SK-N-SH (cell line): ENCODE measurements at regions not wholly inside any gene's neighbourhood (a gene's known extent, or its start where the extent isn't known, plus 50 kb on each side); places are given as distances from the start of the nearest gene placed in this dataset.

Source experiments
- CTCF ChIA-PET: fragments of 300-600, 350-600 bp; formaldehyde crosslinking; extraction: SDS; loops from one replicate; lab custom pipeline; 2021; lab: Yijun Ruan, JAX
- POLR2A ChIA-PET: fragments of 350-600 bp; sonication (Branson Sonifier 250); formaldehyde crosslinking; extraction: SDS; loops from one replicate; lab custom pipeline; 2020; ENCODE audit warnings: antibody characterized with exemption, inconsistent platforms; lab: Yijun Ruan, JAX
- DNase-seq: peaks from one replicate; pipeline ENCODE4 v3.0.0; 2012
- H2AFZ ChIP-seq: fragments of 200-600 bp; sonication (generic); 2 replicates; pipeline ENCODE4 v1.8.1; 2016; ENCODE audit warnings: antibody characterized with exemption, mild to moderate bottlenecking, low read depth
- H3F3A ChIP-seq: fragments of 200-600 bp; sonication (generic); replicated peaks from 2 replicates; pipeline ENCODE3; 2016; ENCODE audit warnings: antibody characterized with exemption, mild to moderate bottlenecking; ENCODE audit not compliant: insufficient read depth
- H3K27ac ChIP-seq, 2 experiments: fragments of 200-500 bp in 1 of 2; fragments of 200-600 bp in 1 of 2; sonication (Bioruptor generic) in 1 of 2; sonication (generic), shearing (Covaris generic) in 1 of 2; 2 replicates each; pipeline versions ENCODE4 v1.5.1 to v1.6.1; 2014 to 2016; ENCODE audit warnings: low read depth in 2 of 2, inconsistent platforms in 1 of 2, low read length in 1 of 2, mild to moderate bottlenecking in 1 of 2, mixed read lengths in 1 of 2
- H3K27me3 ChIP-seq: fragments of 200-600 bp; sonication (generic), shearing (Covaris generic); 2 replicates; pipeline ENCODE4 v1.6.1; 2016; ENCODE audit warnings: mixed run types; ENCODE audit not compliant: insufficient read depth
- H3K36me3 ChIP-seq, 2 experiments: fragments of 200-500 bp in 1 of 2; fragments of 200-600 bp in 1 of 2; sonication (Bioruptor generic) in 1 of 2; sonication (generic) in 1 of 2; replicated peaks in 1 of 2; 2 replicates each; pipeline versions ENCODE3 to v1.5.1; 2014 to 2016; ENCODE audit warnings: low read length in 1 of 2, mild to moderate bottlenecking in 1 of 2; ENCODE audit not compliant: insufficient read depth in 2 of 2, control insufficient read depth in 1 of 2
- H3K4me1 ChIP-seq, 2 experiments: fragments of 200-500 bp in 1 of 2; fragments of 200-600 bp in 1 of 2; sonication (Bioruptor generic) in 1 of 2; sonication (generic), shearing (Covaris generic) in 1 of 2; 2 replicates each; pipeline versions ENCODE4 v1.5.1 to v1.6.1; 2014 to 2016; ENCODE audit warnings: low read depth in 1 of 2, low read length in 1 of 2, mixed run types in 1 of 2; ENCODE audit not compliant: insufficient read depth in 2 of 2, control insufficient read depth in 1 of 2
- H3K4me2 ChIP-seq: fragments of 200-600 bp; sonication (generic), shearing (Covaris generic); 2 replicates; pipeline ENCODE4 v1.6.1; 2017; ENCODE audit warnings: mixed run types
- H3K4me3 ChIP-seq, 2 experiments: fragments of 200-500 bp in 1 of 2; fragments of 200-600 bp in 1 of 2; sonication (Bioruptor generic) in 1 of 2; sonication (generic), shearing (Covaris generic) in 1 of 2; 2 replicates each; pipeline versions ENCODE4 v1.5.1 to v1.8.1; 2014 to 2016; ENCODE audit warnings: low read depth in 2 of 2, inconsistent platforms in 1 of 2, low read length in 1 of 2, mild to moderate bottlenecking in 1 of 2, mixed read lengths in 1 of 2, moderate library complexity in 1 of 2
- H3K79me2 ChIP-seq: fragments of 200-600 bp; sonication (generic); 2 replicates; pipeline ENCODE4 v1.8.1; 2017; ENCODE audit warnings: mild to moderate bottlenecking; ENCODE audit not compliant: insufficient read depth
- H3K9ac ChIP-seq: fragments of 200-600 bp; sonication (generic); 2 replicates; pipeline ENCODE4 v1.6.1; 2017; ENCODE audit warnings: mixed run types
- H3K9me2 ChIP-seq: fragments of 200-600 bp; sonication (generic); 2 replicates; pipeline ENCODE4 v1.6.1; 2017; ENCODE audit warnings: mixed run types
- H3K9me3 ChIP-seq: fragments of 200-600 bp; sonication (generic); 2 replicates; pipeline ENCODE4 v1.6.1; 2017; ENCODE audit warnings: mixed run types, mild to moderate bottlenecking, moderate library complexity
- H4K20me1 ChIP-seq: fragments of 200-600 bp; sonication (generic); 2 replicates; pipeline ENCODE4 v1.6.1; 2017; ENCODE audit warnings: mild to moderate bottlenecking, mixed run types; ENCODE audit not compliant: insufficient read depth
- ELF1 ChIP-seq: IDR thresholded peaks from 2 replicates; pipeline ENCODE4 v1.4.0; 2012
- EP300 ChIP-seq, 2 experiments: IDR thresholded peaks; 2 replicates each; pipeline versions ENCODE4 v1.4.0 to v1.6.1; 2012; ENCODE audit warnings: borderline replicate concordance in 1 of 2, low read depth in 1 of 2, low read length in 1 of 2
- EZH2phosphoT487 ChIP-seq: fragments of 200-600 bp; sonication (generic); IDR thresholded peaks from 2 replicates; pipeline ENCODE4 v1.6.1; 2017; ENCODE audit warnings: low read depth, mixed run types, mild to moderate bottlenecking, antibody characterized with exemption, moderate library complexity, borderline replicate concordance
- FOSL2 ChIP-seq: IDR thresholded peaks from 2 replicates; pipeline ENCODE4 v1.4.0; 2012; ENCODE audit warnings: low read depth, mild to moderate bottlenecking, moderate library complexity, borderline replicate concordance
- GABPA ChIP-seq: IDR thresholded peaks from 2 replicates; pipeline ENCODE4 v1.4.0; 2012; ENCODE audit warnings: low read depth, mild to moderate bottlenecking
- GATA2 ChIP-seq: sonication (generic); formaldehyde crosslinking; IDR thresholded peaks from 2 replicates; pipeline ENCODE4 v1.5.0; 2020; ENCODE audit warnings: mild to moderate bottlenecking, missing genetic modification reagents
- IRF3 ChIP-seq: fragments of 150-350 bp; IDR thresholded peaks from 2 replicates; pipeline ENCODE4 v1.6.1; 2016; ENCODE audit warnings: mild to moderate bottlenecking, low read depth, low read length
- JUND ChIP-seq: IDR thresholded peaks from 2 replicates; pipeline ENCODE4 v1.4.0; 2012
- MXI1 ChIP-seq: IDR thresholded peaks from 2 replicates; pipeline ENCODE4 v1.6.1; 2012; ENCODE audit warnings: mild to moderate bottlenecking, low read depth, low read length, improper control_type of control experiment
- PBX3 ChIP-seq: IDR thresholded peaks from 2 replicates; pipeline ENCODE4; 2012
- RAD21 ChIP-seq: IDR thresholded peaks from 2 replicates; pipeline ENCODE4 v1.6.1; 2012; ENCODE audit warnings: mild to moderate bottlenecking, low read length
- RCOR1 ChIP-seq: fragments of 150-350 bp; IDR thresholded peaks from 2 replicates; pipeline ENCODE4 v1.6.1; 2017; ENCODE audit warnings: antibody characterized with exemption, low read length
- RFX5 ChIP-seq: IDR thresholded peaks from 2 replicates; pipeline ENCODE4 v1.6.1; 2012; ENCODE audit warnings: mild to moderate bottlenecking, improper control_type of control experiment, low read length
- SIN3A ChIP-seq: IDR thresholded peaks from 2 replicates; pipeline ENCODE4 v1.6.1; 2012; ENCODE audit warnings: low read depth, mild to moderate bottlenecking, low read length, moderate library complexity, borderline replicate concordance
- SMC3 ChIP-seq: IDR thresholded peaks from 2 replicates; pipeline ENCODE4 v1.6.1; 2012; ENCODE audit warnings: low read depth, low read length, improper control_type of control experiment
- TAF1 ChIP-seq: IDR thresholded peaks from 2 replicates; pipeline ENCODE4 v1.6.1; 2012; ENCODE audit warnings: low read depth, mild to moderate bottlenecking, low read length, moderate library complexity, borderline replicate concordance
- TCF12 ChIP-seq: IDR thresholded peaks from 2 replicates; pipeline ENCODE4 v1.4.0; 2012
- TEAD4 ChIP-seq: IDR thresholded peaks from 2 replicates; pipeline ENCODE4 v1.4.0; 2012; ENCODE audit warnings: mild to moderate bottlenecking, borderline replicate concordance; ENCODE audit not compliant: insufficient read depth
- USF2 ChIP-seq: fragments of 150-350 bp; IDR thresholded peaks from 2 replicates; pipeline ENCODE4 v1.6.1; 2017; ENCODE audit warnings: antibody characterized with exemption, low read length, low read depth, borderline replicate concordance
- YY1 ChIP-seq: IDR thresholded peaks from 2 replicates; pipeline ENCODE4 v1.4.0; 2012; ENCODE audit warnings: low read depth, mild to moderate bottlenecking
- ZBTB33 ChIP-seq: IDR thresholded peaks from 2 replicates; pipeline ENCODE4 v1.4.0; 2012; ENCODE audit warnings: low read depth, borderline replicate concordance
- WGBS: methylation state at CpG from one replicate; pipeline ENCODE4 v1.1.6; 2017; ENCODE audit warnings: low lambda C conversion rate; 5-methylcytosine and 5-hydroxymethylcytosine counted together
- TF ChIP-seq, protein P1 (sequence below): IDR thresholded peaks from 2 replicates; pipeline ENCODE4 v1.4.0; 2012; ENCODE audit warnings: low read depth

GRCh38 chr6:167721291-167721690 lies 105.4 kb upstream of the AFDN start:
- no peaks in the 10 kb centered on the region for H3K9me3 ChIP-seq
- no peak overlapping the region for H3K4me2 ChIP-seq
- no peaks in the 10 kb centered on the region for H4K20me1 ChIP-seq
- no peaks in the 10 kb centered on the region for H3K4me1 ChIP-seq
- H3K9ac ChIP-seq, result no peak overlapping the region
- no peak for TF ChIP-seq TEAD4
- no peak for TF ChIP-seq RAD21
- no peak for TF ChIP-seq IRF3
- no peak for TF ChIP-seq JUND
- no peak for TF ChIP-seq PBX3
- TF ChIP-seq MXI1, result no peak
- no peak for TF ChIP-seq TCF12
- TF ChIP-seq ELF1, result no peak
- TF ChIP-seq EP300 (IDR thresholded peaks at IDR 0.05; ENCODE audit: borderline replicate concordance in 1 of 2, low read depth in 1 of 2, low read length in 1 of 2), result no peak
- TF ChIP-seq YY1, result no peak
- TF ChIP-seq RCOR1, result no peak
- no peak for TF ChIP-seq SMC3
- TF ChIP-seq EZH2phosphoT487, result no peak
- no peak for TF ChIP-seq TAF1
- TF ChIP-seq FOSL2, result no peak
- no peaks in the 10 kb centered on the region for H3K9me2 ChIP-seq
- DNase-seq, result no peak
- WGBS, result 68% methylated on average over 10 of the region's 10 CpGs
- ChIA-PET CTCF (no interaction called here), POLR2A (no interaction called here)
- no peaks in the 10 kb centered on the region for H3F3A ChIP-seq
- no peak overlapping the region for H3K27ac ChIP-seq
- H3K27me3 ChIP-seq, result no peaks in the 10 kb centered on the region
- H3K4me3 ChIP-seq, result no peak overlapping the region
- no peak overlapping the region for H2AFZ ChIP-seq
- H3K36me3 ChIP-seq, result no peaks in the 10 kb centered on the region
- no peaks in the 10 kb centered on the region for H3K79me2 ChIP-seq

DNA sequence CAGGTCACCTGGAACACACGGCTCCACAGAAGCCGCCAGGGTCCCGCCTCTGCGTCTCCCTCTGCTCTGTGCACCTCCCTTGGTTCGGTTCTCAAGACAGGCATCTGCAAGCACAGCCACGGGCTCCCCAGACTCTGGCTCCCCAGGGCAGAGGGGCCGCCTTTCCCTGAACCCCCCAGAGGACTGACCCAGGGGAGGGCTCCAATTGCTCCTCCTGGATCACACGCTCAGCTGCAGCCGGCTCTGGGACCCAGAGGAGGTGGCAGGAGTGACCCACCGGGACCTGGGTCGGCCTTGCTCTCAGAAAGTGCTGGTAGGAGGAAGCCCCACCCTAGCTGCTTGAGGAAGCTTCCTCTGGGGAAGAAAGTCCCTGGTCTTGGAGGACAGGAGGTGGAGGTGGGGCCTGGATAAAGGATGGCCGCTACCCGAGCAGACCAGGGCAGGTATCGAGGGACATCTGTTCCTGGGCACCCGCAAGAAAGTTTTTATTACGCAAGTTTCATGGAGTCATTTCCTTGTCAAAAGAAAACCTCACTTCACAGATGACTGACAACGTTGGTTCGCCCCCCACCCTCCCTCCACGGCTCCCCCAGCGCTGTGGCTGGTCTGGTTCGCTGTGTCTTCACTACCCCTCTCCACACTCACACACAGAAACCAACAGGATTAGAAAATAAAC lies 103.9 kb upstream of the AFDN start:
- WGBS, result 34% methylated on average over 18 of the region's 21 CpGs
- no peaks in the 10 kb centered on the region for H3K9me3 ChIP-seq
- no peak overlapping the region for H3K4me3 ChIP-seq
- H3K27me3 ChIP-seq, result no peaks in the 10 kb centered on the region
- no peak for DNase-seq
- no peaks in the 10 kb centered on the region for H3K36me3 ChIP-seq
- H3K27ac ChIP-seq, result no peak overlapping the region
- no peak overlapping the region for H2AFZ ChIP-seq
- no peaks in the 10 kb centered on the region for H4K20me1 ChIP-seq
- H3K4me2 ChIP-seq, result no peak overlapping the region
- H3F3A ChIP-seq, result no peaks in the 10 kb centered on the region
- POLR2A ChIA-PET, result no interaction called here
- no peaks in the 10 kb centered on the region for H3K9me2 ChIP-seq
- H3K79me2 ChIP-seq, result no peaks in the 10 kb centered on the region
- H3K4me1 ChIP-seq, result no peaks in the 10 kb centered on the region
- CTCF ChIA-PET, result no interaction called here
- no peak overlapping the region for H3K9ac ChIP-seq
- TF ChIP-seq SIN3A (no peak), USF2 (no peak), FOSL2 (no peak), JUND (no peak), GABPA (no peak), ZBTB33 (no peak), IRF3 (no peak), RFX5 (no peak), GATA2 (no peak)
- TF ChIP-seq, protein P1, sequence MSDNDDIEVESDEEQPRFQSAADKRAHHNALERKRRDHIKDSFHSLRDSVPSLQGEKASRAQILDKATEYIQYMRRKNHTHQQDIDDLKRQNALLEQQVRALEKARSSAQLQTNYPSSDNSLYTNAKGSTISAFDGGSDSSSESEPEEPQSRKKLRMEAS, result no peak
